ENCODE measurements at regions not wholly inside any gene's neighbourhood (a gene's known extent, or its start where the extent isn't known, plus 50 kb on each side); places are given as distances from the start of the nearest gene placed in this dataset.

DNA sequence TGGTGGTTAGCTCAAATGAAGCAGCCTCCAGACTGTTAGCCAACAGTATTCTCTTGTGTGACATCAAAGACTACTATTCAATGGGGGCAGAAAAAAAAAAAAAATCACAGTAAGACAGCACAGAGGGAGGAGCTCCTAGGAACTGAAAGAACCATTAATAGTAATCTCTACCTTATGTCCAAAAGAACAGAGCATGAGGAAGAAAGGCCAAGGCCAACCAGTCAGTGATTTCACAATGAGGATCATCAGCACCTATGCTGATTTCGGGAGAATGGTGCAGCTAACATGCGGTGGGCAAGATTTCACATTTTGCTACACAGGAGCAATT, 66.3 kb upstream of the SOX5 start:
- no peak overlapping the region for H3K4me3 ChIP-seq
- H3K27ac ChIP-seq, result no peak overlapping the region
- H3K27me3 ChIP-seq, result no peaks in the 10 kb centered on the region
- intact Hi-C loops (cut with DNase I; ENCODE audit: low total_unique reads), result no loop called here
- no peaks in the 10 kb centered on the region for H3K36me3 ChIP-seq
- TF ChIP-seq POLR2A (IDR thresholded peaks at IDR 0.05), result no peak
- TF ChIP-seq POLR2AphosphoS5 (IDR thresholded peaks at IDR 0.05), result no peak
- TF ChIP-seq, protein P1, sequence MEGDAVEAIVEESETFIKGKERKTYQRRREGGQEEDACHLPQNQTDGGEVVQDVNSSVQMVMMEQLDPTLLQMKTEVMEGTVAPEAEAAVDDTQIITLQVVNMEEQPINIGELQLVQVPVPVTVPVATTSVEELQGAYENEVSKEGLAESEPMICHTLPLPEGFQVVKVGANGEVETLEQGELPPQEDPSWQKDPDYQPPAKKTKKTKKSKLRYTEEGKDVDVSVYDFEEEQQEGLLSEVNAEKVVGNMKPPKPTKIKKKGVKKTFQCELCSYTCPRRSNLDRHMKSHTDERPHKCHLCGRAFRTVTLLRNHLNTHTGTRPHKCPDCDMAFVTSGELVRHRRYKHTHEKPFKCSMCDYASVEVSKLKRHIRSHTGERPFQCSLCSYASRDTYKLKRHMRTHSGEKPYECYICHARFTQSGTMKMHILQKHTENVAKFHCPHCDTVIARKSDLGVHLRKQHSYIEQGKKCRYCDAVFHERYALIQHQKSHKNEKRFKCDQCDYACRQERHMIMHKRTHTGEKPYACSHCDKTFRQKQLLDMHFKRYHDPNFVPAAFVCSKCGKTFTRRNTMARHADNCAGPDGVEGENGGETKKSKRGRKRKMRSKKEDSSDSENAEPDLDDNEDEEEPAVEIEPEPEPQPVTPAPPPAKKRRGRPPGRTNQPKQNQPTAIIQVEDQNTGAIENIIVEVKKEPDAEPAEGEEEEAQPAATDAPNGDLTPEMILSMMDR (IDR thresholded peaks at IDR 0.05), result no peak
- DNase-seq (ENCODE audit: low spot score in 2 of 2), result no peak
- H3K9me3 ChIP-seq, result no peaks in the 10 kb centered on the region
- no peaks in the 10 kb centered on the region for H3K4me1 ChIP-seq

DNA sequence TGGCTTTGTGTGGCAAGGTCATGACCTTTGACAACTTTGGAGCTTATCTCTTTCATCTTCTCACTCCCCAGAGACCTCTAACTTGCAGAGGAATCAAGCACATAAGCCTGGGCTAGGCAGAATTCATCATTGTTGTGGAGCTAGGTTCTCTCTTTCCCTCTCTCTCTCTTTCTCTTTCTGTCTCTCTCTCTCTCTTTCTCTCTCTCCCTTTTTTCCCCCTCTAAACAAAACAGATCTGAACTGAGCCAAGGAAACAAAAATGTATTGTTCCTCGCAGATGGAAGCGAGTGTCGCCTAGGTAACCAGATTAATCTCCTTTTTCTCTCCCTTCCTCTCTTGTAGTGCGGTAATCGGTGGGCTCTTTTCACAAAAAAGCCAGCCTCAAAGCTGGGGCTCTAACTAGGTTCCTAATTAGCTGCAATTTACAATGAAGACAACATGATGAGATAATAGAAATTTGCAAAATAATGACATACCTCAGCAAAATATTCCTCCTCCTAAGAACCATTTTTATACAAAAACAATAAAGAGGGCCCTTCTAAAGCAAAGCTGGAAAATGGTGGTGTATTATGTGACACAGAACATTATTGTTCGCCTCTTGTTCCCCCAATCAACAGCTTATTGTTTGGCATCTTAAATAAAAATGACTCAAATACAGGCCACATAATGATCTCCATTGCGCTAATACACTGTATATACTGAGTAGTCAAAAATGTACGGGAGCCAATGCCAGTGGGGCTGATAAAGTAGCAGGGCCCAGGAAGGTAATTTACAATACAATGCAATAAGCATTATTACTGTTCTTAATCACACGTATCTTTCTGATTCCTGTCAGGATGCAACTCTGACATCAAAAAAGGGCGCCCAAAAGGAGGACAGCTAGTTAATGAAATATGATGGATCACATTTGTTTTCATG, 65.7 kb upstream of the SOX5 start:
- Histone ChIP-seq H3K27ac (no peak overlapping the region), H3K4me3 (no peak overlapping the region), H3K36me3 (no peaks in the 10 kb centered on the region), H3K4me1 (no peaks in the 10 kb centered on the region), H3K9me3 (no peaks in the 10 kb centered on the region), H3K27me3 (no peaks in the 10 kb centered on the region)
- no peak for DNase-seq (ENCODE audit: low spot score in 2 of 2)
- intact Hi-C loops (cut with DNase I; ENCODE audit: low total_unique reads), result no loop called here
- TF ChIP-seq POLR2A (IDR thresholded peaks at IDR 0.05) (no peak), POLR2AphosphoS5 (IDR thresholded peaks at IDR 0.05) (no peak)
- TF ChIP-seq, protein P1 (IDR thresholded peaks at IDR 0.05), result no peak

DNA sequence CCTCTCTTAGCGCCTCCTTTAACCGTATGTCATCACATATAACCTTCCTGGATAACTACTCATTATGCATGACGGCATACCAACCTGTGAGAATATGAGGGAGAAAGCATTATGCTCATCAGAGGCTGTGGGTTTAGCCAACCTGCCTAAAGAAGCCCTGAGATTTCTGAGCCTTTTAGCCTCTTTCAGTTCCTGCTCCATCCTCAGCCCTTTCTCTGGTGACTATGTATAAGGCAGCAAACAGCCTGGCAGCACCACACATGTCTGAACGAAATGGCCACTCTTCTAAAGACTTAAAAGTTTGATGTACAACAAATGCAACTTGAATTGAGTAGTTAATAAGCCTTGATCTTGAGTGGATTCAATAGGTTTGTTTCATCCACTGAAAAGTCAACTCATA, 64.8 kb upstream of the SOX5 start:
- Histone ChIP-seq H3K27ac (no peak overlapping the region), H3K36me3 (no peaks in the 10 kb centered on the region), H3K9me3 (no peaks in the 10 kb centered on the region), H3K27me3 (no peaks in the 10 kb centered on the region), H3K4me1 (no peaks in the 10 kb centered on the region), H3K4me3 (no peak overlapping the region)
- intact Hi-C loops (cut with DNase I; ENCODE audit: low total_unique reads), result no loop called here
- TF ChIP-seq POLR2AphosphoS5 (IDR thresholded peaks at IDR 0.05) (no peak), POLR2A (IDR thresholded peaks at IDR 0.05) (no peak)
- TF ChIP-seq, protein P1 (IDR thresholded peaks at IDR 0.05), result no peak
- no peak for DNase-seq (ENCODE audit: low spot score in 2 of 2)

DNA sequence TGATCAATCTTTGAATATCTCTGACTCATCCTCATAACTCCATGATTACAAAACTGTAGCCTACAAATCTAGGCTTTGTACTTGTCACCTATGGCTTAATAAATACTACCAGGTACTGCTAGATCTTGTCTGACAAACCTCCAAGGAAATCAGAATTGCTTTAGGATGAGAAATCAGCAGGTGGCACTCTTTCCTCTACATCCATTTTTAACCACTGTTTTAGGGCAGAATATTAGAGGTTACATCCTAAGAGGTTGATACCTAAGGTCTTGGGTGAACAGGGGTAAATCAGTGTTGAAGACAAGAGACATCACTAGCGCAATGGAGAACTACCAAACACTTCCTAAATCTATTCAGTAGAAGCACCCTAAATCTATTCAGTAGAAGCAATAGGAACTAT, 63.1 kb upstream of the SOX5 start:
- H3K27me3 ChIP-seq, result no peaks in the 10 kb centered on the region
- no peak for DNase-seq (ENCODE audit: low spot score in 2 of 2)
- intact Hi-C loops (cut with DNase I; ENCODE audit: low total_unique reads), result no loop called here

DNA sequence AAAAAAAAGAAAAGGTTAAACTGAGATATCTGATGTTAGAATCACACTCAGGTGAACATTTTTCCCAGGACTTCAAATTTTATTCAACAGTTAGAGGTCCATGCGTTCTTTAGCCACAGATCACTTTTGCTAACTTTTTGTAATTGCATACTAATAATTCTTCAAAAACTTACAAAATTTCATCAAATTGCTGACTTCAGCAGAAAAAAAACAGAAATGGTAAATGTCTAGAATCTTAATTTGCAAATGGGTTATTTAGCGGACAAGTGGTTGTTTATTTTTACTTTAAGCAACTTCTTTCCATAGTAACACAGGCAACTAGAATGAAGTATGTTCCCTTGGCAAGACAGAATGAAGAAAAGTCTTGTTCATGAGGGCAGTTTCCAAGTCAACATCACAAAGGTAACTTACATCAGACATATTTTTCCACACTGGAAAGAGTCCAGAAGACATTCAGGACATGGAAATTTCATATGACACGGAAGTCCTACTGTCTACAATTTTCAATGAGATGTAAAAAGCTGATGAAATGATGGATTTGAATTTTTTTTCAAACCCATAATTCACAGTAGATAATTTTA, 62.5 kb upstream of the SOX5 start:
- intact Hi-C loops (cut with DNase I; ENCODE audit: low total_unique reads), result no loop called here
- DNase-seq (ENCODE audit: low spot score in 2 of 2), result no peak
- Histone ChIP-seq H3K4me3 (no peak overlapping the region), H3K4me1 (no peaks in the 10 kb centered on the region), H3K36me3 (no peaks in the 10 kb centered on the region), H3K9me3 (no peaks in the 10 kb centered on the region), H3K27me3 (no peaks in the 10 kb centered on the region), H3K27ac (no peak overlapping the region)
- TF ChIP-seq POLR2AphosphoS5 (IDR thresholded peaks at IDR 0.05) (no peak), POLR2A (IDR thresholded peaks at IDR 0.05) (no peak)
- TF ChIP-seq, protein P1 (IDR thresholded peaks at IDR 0.05), result no peak

More for the DNA sequence above, 63.1 kb upstream of the SOX5 start:
- Histone ChIP-seq H3K27ac (no peak overlapping the region), H3K9me3 (no peaks in the 10 kb centered on the region), H3K36me3 (no peaks in the 10 kb centered on the region), H3K4me3 (no peak overlapping the region), H3K4me1 (no peaks in the 10 kb centered on the region)
- no peak for TF ChIP-seq POLR2AphosphoS5 (IDR thresholded peaks at IDR 0.05)
- TF ChIP-seq, protein P1 (IDR thresholded peaks at IDR 0.05), result peak in 1 of 3 donors; percentile 20

All from breast epithelium (tissue), 4 donors.